22Rv1 (cell line): ENCODE measurements at regions not wholly inside any gene's neighbourhood (a gene's known extent, or its start where the extent isn't known, plus 50 kb on each side); places are given as distances from the start of the nearest gene placed in this dataset.

ENCODE experiments used
- ZFX ChIP-seq: fragments of 450-650 bp; IDR thresholded peaks from 2 replicates; pipeline ENCODE4 v1.6.1; 2017; ENCODE audit warnings: antibody characterized with exemption, borderline replicate concordance
- TF ChIP-seq, protein P1 (sequence below): fragments of 450-650 bp; IDR thresholded peaks from 2 replicates; pipeline ENCODE4 v1.5.1; 2017; ENCODE audit warnings: mild to moderate bottlenecking

DNA sequence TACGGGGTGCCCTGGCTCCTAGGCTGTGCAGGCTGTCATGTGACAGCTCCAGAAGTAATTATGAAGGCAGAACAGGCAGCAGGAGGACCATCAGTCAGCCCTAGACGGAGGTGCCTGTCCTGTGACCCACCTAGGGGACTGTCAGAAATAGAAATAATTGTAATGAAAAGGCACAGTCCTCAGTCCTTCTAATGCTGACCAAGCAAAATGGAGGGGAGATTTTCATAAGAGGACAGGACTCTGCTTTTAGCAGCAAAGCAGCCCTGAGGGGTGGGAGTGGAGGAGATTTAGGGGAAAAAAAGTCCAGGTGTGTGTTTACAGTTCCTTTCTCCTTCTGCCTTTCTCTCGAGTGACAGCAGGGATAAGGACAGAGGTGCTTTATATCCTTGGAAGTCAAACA lies 108.3 kb upstream of the KIRREL3 start:
- TF ChIP-seq, protein P1, sequence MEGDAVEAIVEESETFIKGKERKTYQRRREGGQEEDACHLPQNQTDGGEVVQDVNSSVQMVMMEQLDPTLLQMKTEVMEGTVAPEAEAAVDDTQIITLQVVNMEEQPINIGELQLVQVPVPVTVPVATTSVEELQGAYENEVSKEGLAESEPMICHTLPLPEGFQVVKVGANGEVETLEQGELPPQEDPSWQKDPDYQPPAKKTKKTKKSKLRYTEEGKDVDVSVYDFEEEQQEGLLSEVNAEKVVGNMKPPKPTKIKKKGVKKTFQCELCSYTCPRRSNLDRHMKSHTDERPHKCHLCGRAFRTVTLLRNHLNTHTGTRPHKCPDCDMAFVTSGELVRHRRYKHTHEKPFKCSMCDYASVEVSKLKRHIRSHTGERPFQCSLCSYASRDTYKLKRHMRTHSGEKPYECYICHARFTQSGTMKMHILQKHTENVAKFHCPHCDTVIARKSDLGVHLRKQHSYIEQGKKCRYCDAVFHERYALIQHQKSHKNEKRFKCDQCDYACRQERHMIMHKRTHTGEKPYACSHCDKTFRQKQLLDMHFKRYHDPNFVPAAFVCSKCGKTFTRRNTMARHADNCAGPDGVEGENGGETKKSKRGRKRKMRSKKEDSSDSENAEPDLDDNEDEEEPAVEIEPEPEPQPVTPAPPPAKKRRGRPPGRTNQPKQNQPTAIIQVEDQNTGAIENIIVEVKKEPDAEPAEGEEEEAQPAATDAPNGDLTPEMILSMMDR = no peak
- TF ChIP-seq ZFX = no peak
